ENCODE measurements at regions not wholly inside any gene's neighbourhood (a gene's known extent, or its start where the extent isn't known, plus 50 kb on each side); places are given as distances from the start of the nearest gene placed in this dataset.

GRCh38 chr5:175254155-175254554 is 189.8 kb downstream of the DRD1 start:
- H3K27ac Mint-ChIP-seq, result no peak overlapping the region
- no peak overlapping the region for H3K4me3 Mint-ChIP-seq
- H3K36me3 Mint-ChIP-seq, result no peaks in the 10 kb centered on the region
- no peak for TF ChIP-seq CTCF (conservative IDR thresholded peaks at IDR 0.05)
- no peaks in the 10 kb centered on the region for H3K9me3 Mint-ChIP-seq
- no peaks in the 10 kb centered on the region for H3K4me1 Mint-ChIP-seq (ENCODE audit: unreplicated experiment)
- peaks cover 10% of the 10 kb centered on the region for H3K27me3 Mint-ChIP-seq
- DNase-seq (ENCODE audit: extremely low spot score, unreplicated experiment), result no peak

- H3K4me3 Mint-ChIP-seq, result no peak overlapping the region
- no peak overlapping the region for H3K27ac Mint-ChIP-seq
- no peak for TF ChIP-seq CTCF (conservative IDR thresholded peaks at IDR 0.05)
- H3K27me3 Mint-ChIP-seq, result peaks cover 13% of the 10 kb centered on the region
- no peaks in the 10 kb centered on the region for H3K36me3 Mint-ChIP-seq
- no peaks in the 10 kb centered on the region for H3K4me1 Mint-ChIP-seq (ENCODE audit: unreplicated experiment)
- H3K9me3 Mint-ChIP-seq, result no peaks in the 10 kb centered on the region
- DNase-seq (ENCODE audit: extremely low spot score, unreplicated experiment), result no peak
Measured at GRCh38 chr5:175253597-175253996, 190.4 kb downstream of the DRD1 start.

- Mint-ChIP-seq H3K27ac (no peak overlapping the region), H3K4me3 (no peak overlapping the region), H3K4me1 (ENCODE audit: unreplicated experiment) (no peaks in the 10 kb centered on the region), H3K36me3 (no peaks in the 10 kb centered on the region), H3K9me3 (no peaks in the 10 kb centered on the region), H3K27me3 (peaks cover 25% of the 10 kb centered on the region)
- no peak for DNase-seq (ENCODE audit: extremely low spot score, unreplicated experiment)
- no peak for TF ChIP-seq CTCF (conservative IDR thresholded peaks at IDR 0.05)
Measured at GRCh38 chr5:175252234-175252805, 191.7 kb downstream of the DRD1 start.

GRCh38 chr5:175250426-175250825 is 193.6 kb downstream of the DRD1 start:
- peaks cover 36% of the 10 kb centered on the region for H3K27me3 Mint-ChIP-seq
- no peak overlapping the region for H3K4me3 Mint-ChIP-seq
- no peak overlapping the region for H3K27ac Mint-ChIP-seq
- DNase-seq (ENCODE audit: extremely low spot score, unreplicated experiment), result no peak
- TF ChIP-seq CTCF (conservative IDR thresholded peaks at IDR 0.05), result no peak
- H3K4me1 Mint-ChIP-seq (ENCODE audit: unreplicated experiment), result no peaks in the 10 kb centered on the region
- H3K9me3 Mint-ChIP-seq, result no peaks in the 10 kb centered on the region
- H3K36me3 Mint-ChIP-seq, result no peaks in the 10 kb centered on the region

GRCh38 chr5:175248416-175248905 is 195.5 kb downstream of the DRD1 start:
- Mint-ChIP-seq H3K27me3 (peaks cover 45% of the 10 kb centered on the region), H3K9me3 (no peaks in the 10 kb centered on the region), H3K27ac (no peak overlapping the region), H3K36me3 (no peaks in the 10 kb centered on the region), H3K4me1 (ENCODE audit: unreplicated experiment) (peaks cover 3% of the 10 kb centered on the region), H3K4me3 (no peak overlapping the region)
- no peak for TF ChIP-seq CTCF (conservative IDR thresholded peaks at IDR 0.05)
- DNase-seq (ENCODE audit: extremely low spot score, unreplicated experiment), result no peak

All from type B pancreatic cell (in vitro differentiated cells).